ENCODE measurements at regions not wholly inside any gene's neighbourhood (a gene's known extent, or its start where the extent isn't known, plus 50 kb on each side); places are given as distances from the start of the nearest gene placed in this dataset.

DNA sequence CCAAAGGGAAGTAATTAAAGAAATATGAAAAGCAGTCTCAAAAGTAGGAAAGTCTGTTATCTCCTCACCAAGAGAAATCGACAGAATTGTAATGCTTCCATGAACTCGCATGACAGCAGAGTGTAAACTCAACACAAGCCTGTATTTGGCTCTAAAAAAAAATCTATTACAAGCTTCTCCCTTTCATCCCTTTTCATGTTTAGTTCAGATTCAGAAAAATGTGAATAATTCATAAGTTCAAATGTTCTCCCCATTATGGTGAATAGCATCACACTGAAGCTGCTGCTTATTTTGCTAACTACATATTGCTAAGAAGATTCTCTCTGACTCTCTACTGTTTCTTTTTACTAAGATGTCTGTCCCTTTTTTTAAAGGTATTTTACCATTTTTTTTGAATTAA is 910.3 kb upstream of the MBL2 start:
- TF ChIP-seq, protein P1, sequence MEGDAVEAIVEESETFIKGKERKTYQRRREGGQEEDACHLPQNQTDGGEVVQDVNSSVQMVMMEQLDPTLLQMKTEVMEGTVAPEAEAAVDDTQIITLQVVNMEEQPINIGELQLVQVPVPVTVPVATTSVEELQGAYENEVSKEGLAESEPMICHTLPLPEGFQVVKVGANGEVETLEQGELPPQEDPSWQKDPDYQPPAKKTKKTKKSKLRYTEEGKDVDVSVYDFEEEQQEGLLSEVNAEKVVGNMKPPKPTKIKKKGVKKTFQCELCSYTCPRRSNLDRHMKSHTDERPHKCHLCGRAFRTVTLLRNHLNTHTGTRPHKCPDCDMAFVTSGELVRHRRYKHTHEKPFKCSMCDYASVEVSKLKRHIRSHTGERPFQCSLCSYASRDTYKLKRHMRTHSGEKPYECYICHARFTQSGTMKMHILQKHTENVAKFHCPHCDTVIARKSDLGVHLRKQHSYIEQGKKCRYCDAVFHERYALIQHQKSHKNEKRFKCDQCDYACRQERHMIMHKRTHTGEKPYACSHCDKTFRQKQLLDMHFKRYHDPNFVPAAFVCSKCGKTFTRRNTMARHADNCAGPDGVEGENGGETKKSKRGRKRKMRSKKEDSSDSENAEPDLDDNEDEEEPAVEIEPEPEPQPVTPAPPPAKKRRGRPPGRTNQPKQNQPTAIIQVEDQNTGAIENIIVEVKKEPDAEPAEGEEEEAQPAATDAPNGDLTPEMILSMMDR (conservative IDR thresholded peaks at IDR 0.05 in 1 of 2, IDR thresholded peaks at IDR 0.05 in 1 of 2; ENCODE audit: extremely low read depth in 1 of 2, insufficient read depth in 1 of 2, low read depth in 1 of 2, low read length in 2 of 2), result no peak
- no peak for TF ChIP-seq EZH2 (IDR thresholded peaks at IDR 0.05; ENCODE audit: borderline replicate concordance, low read length)
